HG03439 (cell line): ENCODE measurements at regions not wholly inside any gene's neighbourhood (a gene's known extent, or its start where the extent isn't known, plus 50 kb on each side); places are given as distances from the start of the nearest gene placed in this dataset.

Source experiments
- ATAC-seq: cut with Tn5 transposase; IDR thresholded peaks from one replicate; pipeline ENCODE4 v1.9.1; 2021; ENCODE audit warnings: mild to moderate bottlenecking, moderate library complexity; ENCODE audit not compliant: unreplicated experiment

DNA sequence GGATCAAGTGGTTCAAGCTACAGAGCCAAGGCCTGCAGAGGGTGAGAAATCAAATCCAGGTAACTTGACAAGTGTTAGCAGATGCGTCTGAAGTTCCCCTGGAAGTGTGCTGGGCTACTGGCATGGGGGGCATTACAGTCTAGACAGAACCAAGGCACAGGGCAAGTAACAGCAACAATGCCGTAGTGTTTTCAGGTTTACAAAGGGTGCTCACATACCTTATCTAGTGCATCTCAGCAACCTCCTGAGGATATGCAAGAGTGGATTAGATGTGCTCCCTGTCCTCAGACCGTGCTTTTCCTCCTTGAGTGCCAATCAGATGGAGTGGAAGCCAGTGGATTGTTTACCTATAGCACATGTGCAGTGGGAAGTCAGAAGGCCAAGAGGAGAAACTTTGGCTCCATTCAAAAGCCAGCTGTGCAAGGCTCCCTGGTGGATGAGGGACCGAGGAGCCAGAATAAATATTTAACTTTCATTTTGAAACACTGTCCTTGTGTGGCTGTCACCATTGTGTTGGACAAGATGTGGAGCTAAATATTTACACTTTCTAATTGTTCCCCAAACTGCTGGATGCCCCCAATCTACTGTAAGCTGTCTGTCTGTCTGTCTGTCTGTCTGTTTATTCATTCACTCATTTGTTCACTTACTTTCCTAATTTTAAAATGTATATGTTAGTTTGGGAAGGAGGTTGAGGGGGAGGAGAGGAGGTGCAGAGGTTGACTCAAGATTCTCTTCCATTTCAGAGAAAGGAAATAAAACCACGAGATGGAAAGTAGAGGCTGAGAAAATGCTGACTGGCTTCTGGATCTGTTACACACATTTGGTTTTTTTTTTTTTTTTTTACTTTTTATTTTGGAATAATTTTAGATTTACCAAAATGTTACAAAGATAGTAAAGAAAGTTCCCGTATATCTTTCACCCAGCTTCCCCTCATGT, 184.0 kb upstream of the PARP11 start:
- no peak for ATAC-seq

GRCh38 chr12:4054630-4055029, 181.4 kb upstream of the PARP11 start:
- no peak for ATAC-seq

- no peak for ATAC-seq
Observed at GRCh38 chr12:4052691-4053090, 179.5 kb upstream of the PARP11 start.

- no peak for ATAC-seq
Observed at GRCh38 chr12:4051596-4051995, 178.4 kb upstream of the PARP11 start.

GRCh38 chr12:4050340-4050739, 177.1 kb upstream of the PARP11 start:
- ATAC-seq, result no peak

DNA sequence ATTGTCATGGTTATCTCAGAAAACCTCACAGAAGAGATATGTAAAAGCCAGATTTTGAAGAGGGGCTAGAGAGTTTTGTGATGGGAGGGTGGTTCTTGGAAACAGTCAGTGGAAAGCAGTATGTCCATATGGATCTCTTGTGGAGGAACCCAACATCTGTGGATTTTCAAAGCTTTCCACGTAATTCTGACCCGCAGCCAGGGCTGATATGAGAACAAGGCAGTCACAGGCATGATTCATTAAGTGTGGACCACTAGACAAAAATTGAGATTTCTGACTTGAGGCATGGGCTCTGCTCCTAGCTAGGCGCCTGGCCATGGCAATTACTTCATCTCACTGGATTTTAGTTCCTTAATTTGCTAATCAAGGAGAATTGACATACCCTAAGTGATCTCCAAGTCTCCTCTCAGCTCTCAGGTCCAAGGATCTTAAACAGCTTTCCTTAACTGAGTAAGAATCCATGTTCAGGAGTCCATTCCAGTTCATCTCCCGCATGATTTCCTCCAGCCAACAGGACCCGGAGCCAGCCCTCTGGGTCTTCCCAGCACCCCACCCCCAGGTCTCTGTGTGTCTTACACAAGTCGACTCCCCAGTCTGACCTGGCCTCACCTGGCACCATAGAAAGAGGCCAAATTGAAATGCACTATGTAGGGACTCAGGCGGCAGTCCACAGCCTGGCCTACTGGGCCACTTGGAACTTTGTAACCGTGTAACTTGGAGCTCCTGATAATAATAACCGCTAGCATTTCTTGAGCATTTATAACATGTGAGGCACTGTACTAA, 176.3 kb upstream of the PARP11 start:
- no peak for ATAC-seq

DNA sequence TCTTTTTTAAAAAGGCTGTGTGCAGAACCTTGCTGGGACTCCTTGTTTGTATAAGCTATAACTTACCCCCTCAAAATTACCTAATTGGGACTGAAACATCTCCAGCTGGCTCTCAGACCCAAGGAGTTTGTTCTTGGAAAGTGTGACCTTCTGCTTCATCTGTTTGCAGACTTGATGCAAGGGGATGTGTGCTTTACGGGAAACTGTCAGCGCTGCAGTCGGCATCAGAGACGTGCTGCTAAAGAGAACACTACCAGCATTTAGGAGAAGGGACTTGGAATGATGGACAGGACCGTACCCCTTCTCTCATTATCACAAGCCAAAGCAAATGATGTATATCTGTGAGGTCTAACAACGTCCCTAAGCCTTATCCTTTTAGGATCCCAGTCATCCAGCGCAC, 174.2 kb upstream of the PARP11 start:
- no peak for ATAC-seq

DNA sequence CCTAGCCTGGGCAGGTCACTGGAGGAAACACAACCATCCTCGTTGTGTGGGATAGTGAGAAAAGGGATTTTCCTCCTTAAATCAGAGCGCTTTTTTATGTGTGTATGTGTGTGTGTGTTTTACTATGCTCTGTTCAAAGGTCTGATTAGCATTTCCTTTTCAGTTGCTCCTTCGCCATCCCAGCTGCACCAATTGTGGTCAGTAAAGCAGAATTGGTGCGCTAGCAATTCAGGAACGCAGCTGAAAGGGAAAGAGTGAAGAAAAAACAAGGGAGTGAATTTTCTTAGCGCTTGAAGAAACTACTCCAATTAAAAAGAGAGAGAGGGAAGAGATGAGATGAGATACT, 173.3 kb upstream of the PARP11 start:
- no peak for ATAC-seq

DNA sequence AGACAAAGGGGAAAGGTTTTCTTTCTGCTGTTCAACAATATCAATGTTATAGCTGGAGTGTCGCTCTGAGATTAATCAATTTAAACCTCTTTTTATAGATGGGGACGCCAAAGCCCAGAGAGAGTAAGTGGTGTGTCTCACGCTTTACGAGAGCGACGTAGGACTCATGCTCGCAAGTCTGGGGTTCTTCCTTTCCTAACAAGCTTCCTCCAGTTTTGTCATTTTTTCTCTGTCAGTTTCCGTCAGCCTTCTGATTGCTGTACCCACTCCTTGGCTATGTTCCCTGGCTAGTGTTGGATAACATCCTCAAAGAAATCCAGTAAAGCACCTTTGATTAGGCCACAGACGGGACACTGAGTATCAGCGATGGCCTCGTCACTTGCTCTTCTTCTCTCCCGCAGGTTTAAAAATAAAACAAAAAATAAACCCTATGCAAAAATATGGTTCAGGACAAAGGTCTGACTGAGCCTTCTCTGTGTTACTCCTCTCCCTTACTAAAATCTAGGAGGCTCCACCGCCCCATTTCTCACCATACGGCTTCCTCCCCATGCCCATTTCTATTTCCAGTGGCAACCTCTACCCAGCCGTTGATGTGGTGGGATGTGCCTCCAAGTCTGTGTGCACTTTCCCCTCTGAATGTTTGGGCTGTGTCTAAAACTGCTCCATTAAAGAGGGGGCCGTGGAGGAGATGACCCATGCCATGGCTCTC, 172.7 kb upstream of the PARP11 start:
- no peak for ATAC-seq

- ATAC-seq, result no peak
Observed at GRCh38 chr12:4044736-4045730, 171.8 kb upstream of the PARP11 start.

DNA sequence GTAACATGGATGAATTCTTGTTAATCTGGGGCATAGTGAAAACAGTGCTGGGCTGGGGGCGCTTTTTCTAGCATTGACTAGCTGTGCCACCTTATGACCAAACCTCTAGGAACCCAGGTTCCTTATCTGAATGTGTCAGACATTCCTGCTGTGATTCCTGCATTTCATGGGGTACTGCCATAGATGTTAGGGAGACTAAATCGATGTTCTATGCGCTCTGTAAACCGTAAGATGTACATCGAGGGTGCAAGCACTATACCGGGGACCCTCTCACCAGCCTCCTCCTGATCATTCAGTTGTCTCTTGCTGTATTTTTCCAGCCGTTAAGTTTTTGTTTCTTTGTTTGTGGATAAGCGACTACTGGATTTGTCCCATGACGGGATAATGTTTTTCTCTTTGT, 170.9 kb upstream of the PARP11 start:
- ATAC-seq, result no peak

DNA sequence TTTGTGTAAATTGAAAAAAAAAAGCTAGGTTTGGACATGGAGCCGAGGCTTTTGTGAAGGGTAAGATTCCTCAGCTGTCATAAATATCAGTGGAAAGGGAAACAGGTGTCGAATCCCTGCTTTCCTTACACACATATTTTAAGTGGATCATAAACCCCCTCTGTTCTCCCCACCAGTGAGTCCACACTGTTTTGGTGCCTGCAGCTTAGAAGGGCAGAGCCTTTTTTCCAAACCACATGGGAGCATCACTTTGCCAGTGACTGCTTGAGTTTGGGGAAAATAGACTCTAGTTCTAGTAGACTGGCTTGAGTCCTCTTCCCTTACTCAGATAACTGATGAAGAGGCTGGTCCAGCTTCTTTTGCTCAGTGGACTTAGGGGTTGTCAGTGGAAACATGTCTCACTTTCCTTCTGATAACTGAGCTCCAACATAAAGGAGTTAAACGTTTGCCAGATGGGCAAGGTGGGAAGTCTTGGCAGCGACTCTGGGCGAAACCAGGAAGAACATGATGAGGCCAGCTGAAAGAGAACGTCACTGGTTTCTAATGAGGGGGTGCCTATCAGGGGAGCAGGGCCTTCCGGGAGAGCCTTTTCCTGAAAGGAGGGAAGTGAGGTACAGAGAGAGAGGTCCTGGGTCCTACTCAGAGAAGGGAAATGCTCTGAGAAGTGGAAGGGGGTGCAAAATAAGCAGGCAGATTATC, 168.1 kb upstream of the PARP11 start:
- no peak for ATAC-seq

DNA sequence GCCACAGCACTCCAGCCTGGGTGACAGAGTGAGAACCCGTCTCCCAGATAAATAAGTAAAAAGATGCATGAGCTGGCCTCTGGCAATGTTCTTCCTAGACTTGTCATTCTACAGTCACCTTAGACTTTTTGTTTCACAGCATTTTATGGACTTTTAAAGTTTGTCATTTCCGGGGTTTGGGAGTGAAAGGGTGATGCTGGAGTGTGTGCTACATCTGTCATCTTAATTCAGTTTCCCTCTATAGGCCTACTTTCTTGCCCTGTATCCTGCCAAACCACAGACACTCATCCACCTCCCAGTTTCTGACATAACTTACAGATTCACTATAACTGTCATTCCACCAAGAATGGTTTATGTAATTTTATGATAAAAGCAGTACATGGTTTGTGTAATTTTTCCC, 166.7 kb upstream of the PARP11 start:
- no peak for ATAC-seq

- no peak for ATAC-seq
Observed at GRCh38 chr12:4037747-4038312, 164.6 kb upstream of the PARP11 start.

GRCh38 chr12:4036671-4037271, 163.6 kb upstream of the PARP11 start:
- no peak for ATAC-seq

DNA sequence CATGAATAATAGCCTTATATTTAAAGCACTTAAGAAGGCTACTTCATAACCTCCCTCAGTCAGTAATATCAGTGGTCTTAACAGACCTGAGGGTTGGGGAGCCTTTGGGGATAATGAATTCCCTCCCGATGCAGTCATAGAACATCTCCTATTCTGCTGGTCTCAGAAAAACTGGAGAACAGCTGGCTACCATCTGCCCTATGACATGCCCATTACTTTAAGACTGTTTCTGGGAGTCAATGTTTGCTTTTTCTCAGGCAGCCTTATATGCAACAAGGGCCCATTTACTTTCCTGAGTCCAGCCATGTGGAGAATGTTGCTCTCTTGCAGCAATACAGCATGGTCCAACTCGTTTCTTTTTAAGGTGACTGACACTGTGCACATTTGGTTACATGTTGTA, 161.7 kb upstream of the PARP11 start:
- ATAC-seq, result no peak

DNA sequence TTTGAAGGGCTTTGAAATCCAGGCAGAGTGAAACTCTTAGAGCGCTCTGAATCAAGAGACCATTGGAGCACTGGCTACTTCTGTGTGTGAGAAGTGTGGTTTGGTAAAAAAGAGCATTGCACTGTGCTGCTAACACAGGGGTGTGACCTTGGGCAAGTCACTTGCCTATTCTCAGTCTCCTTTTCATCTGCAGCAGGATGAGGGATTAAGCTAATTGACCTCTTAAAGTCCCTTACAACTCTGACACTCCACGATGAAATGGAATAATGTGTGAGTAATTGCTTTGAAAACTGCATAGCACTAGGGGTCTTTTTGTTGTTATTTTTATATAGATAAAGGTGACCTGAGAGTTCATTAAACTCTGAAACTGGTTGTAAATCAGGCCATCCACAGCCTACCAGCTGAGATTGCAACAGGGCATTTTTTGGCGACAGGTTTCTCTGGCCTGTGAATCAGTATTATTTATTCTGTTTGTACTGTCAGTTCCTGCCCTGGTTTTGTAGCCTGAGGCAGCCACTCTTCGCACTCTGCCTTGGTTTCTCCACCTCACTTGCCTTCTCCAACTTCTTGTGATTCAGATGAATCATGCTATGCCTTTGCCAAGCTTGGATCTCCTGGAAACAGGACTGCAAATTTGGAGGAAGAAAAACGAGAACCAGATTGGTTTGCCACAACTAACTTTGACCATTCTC, 159.9 kb upstream of the PARP11 start:
- no peak for ATAC-seq

DNA sequence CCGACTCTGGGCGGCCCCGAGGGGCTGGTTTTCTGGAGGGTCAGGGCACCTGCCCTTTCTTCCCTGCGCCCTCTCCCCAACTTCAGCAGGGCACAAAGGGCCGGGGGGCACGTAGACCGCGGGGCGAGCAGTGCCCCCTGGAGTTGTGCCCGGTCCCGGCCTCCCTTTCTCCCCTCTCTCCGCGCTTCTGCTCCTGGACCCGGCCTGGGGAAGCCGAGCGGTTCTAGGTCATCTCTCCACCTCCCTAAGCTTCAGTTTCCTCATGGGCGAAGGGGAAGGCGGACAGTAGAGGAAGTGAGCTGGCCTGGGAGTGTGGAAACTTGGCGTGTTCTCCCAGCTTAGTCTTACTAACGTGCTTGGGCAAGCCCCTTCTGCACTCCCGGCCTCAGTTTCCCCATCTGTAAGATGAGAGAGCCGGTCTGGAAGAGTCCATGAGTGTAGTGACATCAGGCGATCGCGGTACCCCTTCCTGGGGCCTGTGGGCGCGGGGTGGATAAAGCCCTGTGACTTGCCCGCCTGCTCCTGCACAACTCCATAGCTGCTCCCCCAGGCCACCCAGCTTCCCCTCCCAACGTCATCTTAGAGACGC, 158.6 kb upstream of the PARP11 start:
- no peak for ATAC-seq
